ENCODE measurements at regions not wholly inside any gene's neighbourhood (a gene's known extent, or its start where the extent isn't known, plus 50 kb on each side); places are given as distances from the start of the nearest gene placed in this dataset.

DNA sequence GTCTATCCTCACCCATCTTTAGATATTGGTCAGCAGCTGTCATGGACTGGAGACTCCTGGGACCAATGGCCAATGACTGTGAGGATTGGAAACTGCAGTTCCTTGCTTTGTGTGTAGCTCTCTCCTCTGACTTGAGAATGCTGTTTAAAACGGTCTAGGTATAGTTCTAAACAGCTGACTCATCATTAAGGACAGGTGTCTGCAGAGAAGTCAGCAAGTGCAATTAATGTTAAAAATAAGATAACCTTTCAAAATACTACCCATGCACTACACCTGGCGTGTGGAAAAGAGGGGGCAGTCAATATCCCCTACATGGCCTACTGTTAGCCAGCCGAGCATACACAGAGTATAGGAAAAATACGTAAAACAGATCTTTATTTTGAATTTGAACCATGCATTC lies 115.4 kb upstream of the TAB2 start:
- no peak overlapping the region for H3K4me2 ChIP-seq (ENCODE audit: low read length)
- H3K4me1 ChIP-seq (ENCODE audit: insufficient read depth, low read length, severe bottlenecking), result no peaks in the 10 kb centered on the region

DNA sequence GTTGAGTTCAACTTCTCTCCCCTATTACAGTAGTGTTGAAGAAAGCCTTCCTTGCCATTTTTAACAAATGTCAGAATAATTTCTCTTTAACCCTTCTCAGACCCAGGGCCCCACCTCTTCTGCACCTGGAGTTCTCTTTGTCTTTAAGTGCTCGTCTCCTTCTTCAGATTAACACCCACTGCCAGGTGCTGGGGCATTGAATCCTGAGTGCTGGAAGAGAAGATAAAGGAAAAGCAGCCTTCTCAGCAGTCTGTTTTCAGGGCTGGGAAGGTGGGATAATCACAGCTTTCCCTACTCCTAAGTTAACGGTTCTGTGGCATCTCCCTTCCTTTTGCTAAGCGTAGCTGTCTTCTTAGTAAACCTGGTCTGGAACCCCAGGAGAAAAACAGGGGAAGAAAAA lies 114.6 kb upstream of the TAB2 start:
- H3K27me3 ChIP-seq (ENCODE audit: insufficient read depth, low read length), result no peaks in the 10 kb centered on the region
- no peaks in the 10 kb centered on the region for H3K36me3 ChIP-seq (ENCODE audit: insufficient read depth, low read length)
- H3F3A ChIP-seq (ENCODE audit: insufficient read depth, low read length), result no peaks in the 10 kb centered on the region
- H2AFZ ChIP-seq (ENCODE audit: low read length), result no peak overlapping the region
- H3K4me3 ChIP-seq (ENCODE audit: low read depth, low read length, poor library complexity, severe bottlenecking), result no peak overlapping the region
- TF ChIP-seq EZH2 (IDR thresholded peaks at IDR 0.05; ENCODE audit: borderline replicate concordance, low read length), result no peak
- TF ChIP-seq, protein P1, sequence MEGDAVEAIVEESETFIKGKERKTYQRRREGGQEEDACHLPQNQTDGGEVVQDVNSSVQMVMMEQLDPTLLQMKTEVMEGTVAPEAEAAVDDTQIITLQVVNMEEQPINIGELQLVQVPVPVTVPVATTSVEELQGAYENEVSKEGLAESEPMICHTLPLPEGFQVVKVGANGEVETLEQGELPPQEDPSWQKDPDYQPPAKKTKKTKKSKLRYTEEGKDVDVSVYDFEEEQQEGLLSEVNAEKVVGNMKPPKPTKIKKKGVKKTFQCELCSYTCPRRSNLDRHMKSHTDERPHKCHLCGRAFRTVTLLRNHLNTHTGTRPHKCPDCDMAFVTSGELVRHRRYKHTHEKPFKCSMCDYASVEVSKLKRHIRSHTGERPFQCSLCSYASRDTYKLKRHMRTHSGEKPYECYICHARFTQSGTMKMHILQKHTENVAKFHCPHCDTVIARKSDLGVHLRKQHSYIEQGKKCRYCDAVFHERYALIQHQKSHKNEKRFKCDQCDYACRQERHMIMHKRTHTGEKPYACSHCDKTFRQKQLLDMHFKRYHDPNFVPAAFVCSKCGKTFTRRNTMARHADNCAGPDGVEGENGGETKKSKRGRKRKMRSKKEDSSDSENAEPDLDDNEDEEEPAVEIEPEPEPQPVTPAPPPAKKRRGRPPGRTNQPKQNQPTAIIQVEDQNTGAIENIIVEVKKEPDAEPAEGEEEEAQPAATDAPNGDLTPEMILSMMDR (IDR thresholded peaks at IDR 0.05; ENCODE audit: low read length), result no peak
- no peak overlapping the region for H3K9ac ChIP-seq (ENCODE audit: low read length)
- H3K4me1 ChIP-seq (ENCODE audit: insufficient read depth, low read length, severe bottlenecking), result no peaks in the 10 kb centered on the region
- H3K79me2 ChIP-seq (ENCODE audit: insufficient read depth, low read length), result no peaks in the 10 kb centered on the region
- H3K27ac ChIP-seq (ENCODE audit: low read depth, low read length, poor library complexity, severe bottlenecking), result no peak overlapping the region
- H3K9me2 ChIP-seq (ENCODE audit: low read depth, low read length), result no peaks in the 10 kb centered on the region
- no peaks in the 10 kb centered on the region for H3K9me3 ChIP-seq (ENCODE audit: low read length)
- H4K20me1 ChIP-seq (ENCODE audit: insufficient read depth, low read length), result no peaks in the 10 kb centered on the region
- no peak overlapping the region for H3K4me2 ChIP-seq (ENCODE audit: low read length)

More for the DNA sequence above, 115.4 kb upstream of the TAB2 start:
- no peaks in the 10 kb centered on the region for H3K27me3 ChIP-seq (ENCODE audit: insufficient read depth, low read length)
- no peak for TF ChIP-seq EZH2 (IDR thresholded peaks at IDR 0.05; ENCODE audit: borderline replicate concordance, low read length)
- TF ChIP-seq, protein P1 (IDR thresholded peaks at IDR 0.05; ENCODE audit: low read length), result no peak
- H3K27ac ChIP-seq (ENCODE audit: low read depth, low read length, poor library complexity, severe bottlenecking), result no peak overlapping the region
- H4K20me1 ChIP-seq (ENCODE audit: insufficient read depth, low read length), result no peaks in the 10 kb centered on the region
- no peak overlapping the region for H2AFZ ChIP-seq (ENCODE audit: low read length)
- H3F3A ChIP-seq (ENCODE audit: insufficient read depth, low read length), result no peaks in the 10 kb centered on the region
- no peaks in the 10 kb centered on the region for H3K36me3 ChIP-seq (ENCODE audit: insufficient read depth, low read length)
- H3K4me3 ChIP-seq (ENCODE audit: low read depth, low read length, poor library complexity, severe bottlenecking), result no peak overlapping the region
- H3K9me2 ChIP-seq (ENCODE audit: low read depth, low read length), result no peaks in the 10 kb centered on the region
- H3K9me3 ChIP-seq (ENCODE audit: low read length), result no peaks in the 10 kb centered on the region
- H3K9ac ChIP-seq (ENCODE audit: low read length), result no peak overlapping the region
- H3K79me2 ChIP-seq (ENCODE audit: insufficient read depth, low read length), result no peaks in the 10 kb centered on the region

DNA sequence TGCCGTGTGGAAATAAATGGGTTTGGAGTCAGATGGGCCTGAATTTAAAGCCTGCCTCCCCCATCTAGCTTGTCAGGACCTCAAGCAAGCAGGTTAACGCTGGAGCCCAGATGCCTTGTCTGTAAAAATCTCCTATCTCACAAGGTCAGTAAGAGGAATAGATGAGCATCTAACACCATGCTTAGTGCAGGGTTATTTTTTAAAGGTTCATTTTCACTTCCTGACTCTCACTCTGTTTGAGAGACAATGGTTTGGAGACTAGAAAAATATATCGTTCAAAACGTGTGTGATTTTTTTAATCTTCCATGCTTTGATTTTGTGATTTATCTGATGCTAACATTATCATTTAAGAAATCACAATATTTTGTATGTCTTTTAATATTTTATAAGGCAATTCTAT lies 114.0 kb upstream of the TAB2 start:
- Histone ChIP-seq H2AFZ (ENCODE audit: low read length) (no peak overlapping the region), H3K9ac (ENCODE audit: low read length) (no peak overlapping the region), H3K4me1 (ENCODE audit: insufficient read depth, low read length, severe bottlenecking) (no peaks in the 10 kb centered on the region), H3K9me2 (ENCODE audit: low read depth, low read length) (no peaks in the 10 kb centered on the region), H3K27ac (ENCODE audit: low read depth, low read length, poor library complexity, severe bottlenecking) (no peak overlapping the region), H3K36me3 (ENCODE audit: insufficient read depth, low read length) (no peaks in the 10 kb centered on the region), H3K4me3 (ENCODE audit: low read depth, low read length, poor library complexity, severe bottlenecking) (no peak overlapping the region), H4K20me1 (ENCODE audit: insufficient read depth, low read length) (no peaks in the 10 kb centered on the region), H3K9me3 (ENCODE audit: low read length) (no peaks in the 10 kb centered on the region), H3K27me3 (ENCODE audit: insufficient read depth, low read length) (no peaks in the 10 kb centered on the region), H3K79me2 (ENCODE audit: insufficient read depth, low read length) (no peaks in the 10 kb centered on the region), H3K4me2 (ENCODE audit: low read length) (no peak overlapping the region), H3F3A (ENCODE audit: insufficient read depth, low read length) (no peaks in the 10 kb centered on the region)
- TF ChIP-seq EZH2 (IDR thresholded peaks at IDR 0.05; ENCODE audit: borderline replicate concordance, low read length), result no peak
- TF ChIP-seq, protein P1 (IDR thresholded peaks at IDR 0.05; ENCODE audit: low read length), result no peak
